ENCODE measurements at regions not wholly inside any gene's neighbourhood (a gene's known extent, or its start where the extent isn't known, plus 50 kb on each side); places are given as distances from the start of the nearest gene placed in this dataset.

DNA sequence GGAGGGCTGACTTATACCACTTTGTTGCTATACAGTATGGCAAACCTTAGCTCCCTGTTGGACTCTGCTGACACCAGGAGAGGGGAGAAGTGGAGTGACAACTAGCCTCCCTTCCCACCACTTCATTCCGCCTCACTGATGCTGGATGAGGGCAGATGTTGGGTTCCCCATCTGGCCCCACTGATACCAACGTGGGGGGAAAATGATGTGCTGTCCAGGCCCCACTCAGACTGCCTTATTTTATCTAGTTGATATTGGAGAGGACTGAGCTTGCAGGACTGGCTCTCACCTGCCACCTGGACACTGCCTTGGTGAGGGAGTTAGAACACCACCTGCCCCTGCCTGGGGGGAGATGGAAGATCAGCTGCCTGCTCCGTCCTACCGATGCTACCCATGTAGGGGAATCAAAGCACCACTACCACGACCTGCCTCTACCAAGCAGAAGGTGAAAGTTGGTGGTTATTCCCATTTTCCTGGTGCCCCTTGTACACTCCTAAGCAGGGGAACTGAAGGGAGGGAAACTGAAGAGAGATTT, 292.1 kb downstream of the GADD45G start:
- no peak for DNase-seq (ENCODE audit: low read depth, low spot score)
- no peak overlapping the region for H3K4me3 ChIP-seq (ENCODE audit: low read length)

DNA sequence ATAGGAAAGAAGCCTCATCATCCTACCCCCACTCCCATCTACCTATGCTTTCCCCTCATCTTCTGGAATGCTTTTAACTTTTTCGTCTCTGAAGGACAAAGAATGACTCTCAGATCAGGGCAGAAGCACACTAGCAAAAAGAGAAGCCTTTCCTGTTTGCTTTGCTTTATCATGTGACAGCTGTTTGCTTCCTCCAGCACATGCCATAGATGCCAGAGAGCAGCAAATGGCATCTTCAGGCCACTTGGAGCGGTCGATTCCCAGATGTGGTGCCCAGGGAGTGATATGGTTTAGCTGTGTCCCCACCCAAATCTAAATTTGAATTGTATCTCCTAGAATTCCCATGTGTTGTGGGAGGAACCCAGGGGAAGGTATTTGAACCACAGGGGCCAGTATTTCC, 294.8 kb downstream of the GADD45G start:
- no peak for DNase-seq (ENCODE audit: low read depth, low spot score)
- no peak overlapping the region for H3K4me3 ChIP-seq (ENCODE audit: low read length)

DNA sequence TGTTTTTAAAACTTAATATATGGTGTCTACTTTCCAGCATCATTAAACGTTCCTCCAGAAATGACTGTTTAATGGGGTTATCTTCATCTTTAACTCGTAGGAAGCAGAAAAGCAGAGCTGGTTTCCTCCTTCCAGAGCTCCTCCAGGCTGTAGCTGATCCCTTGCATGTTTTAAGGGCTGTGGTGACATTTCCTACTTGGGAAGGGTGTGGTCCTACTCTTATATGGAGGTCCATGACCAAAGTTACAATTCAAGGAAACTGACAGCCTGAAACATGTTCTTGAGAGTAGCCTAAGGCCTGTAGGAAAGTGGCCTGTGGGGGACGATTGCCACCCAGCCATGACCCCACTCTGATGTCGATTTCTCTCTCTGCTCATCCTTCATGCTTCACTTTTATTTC, 297.1 kb downstream of the GADD45G start:
- DNase-seq (ENCODE audit: low read depth, low spot score) = no peak

DNA sequence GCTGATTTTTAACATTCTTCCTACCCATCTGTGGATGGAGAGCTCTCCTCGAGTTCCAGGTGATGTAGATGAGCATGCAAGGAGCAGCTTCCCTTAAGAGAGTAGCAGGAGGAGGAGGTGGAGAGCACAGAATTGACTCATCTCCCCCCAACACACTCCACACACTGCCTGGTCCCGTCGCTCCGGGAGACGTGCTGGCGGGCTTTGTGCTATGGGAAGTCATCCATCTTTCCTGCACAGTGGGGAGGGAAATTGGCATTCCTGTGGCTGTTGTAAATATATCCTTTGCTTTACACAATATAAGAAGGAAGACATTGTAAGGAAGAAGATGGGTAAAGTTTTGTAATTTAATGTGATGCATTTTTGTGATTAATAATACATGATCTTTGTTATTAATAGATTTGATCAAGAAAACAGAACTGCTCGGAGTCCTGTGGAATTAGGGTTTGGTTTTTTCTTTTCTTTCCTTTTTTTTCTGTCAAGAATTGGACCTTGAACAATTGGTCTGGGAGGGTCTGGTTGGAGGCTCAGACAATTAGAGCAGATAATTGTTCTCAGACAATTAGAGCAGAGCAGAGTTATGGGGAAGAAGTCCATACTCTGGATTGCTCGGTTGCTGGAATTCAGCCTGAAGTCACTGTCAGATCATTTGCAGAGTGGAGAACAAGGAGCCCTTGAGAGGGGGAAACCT, 297.8 kb downstream of the GADD45G start:
- no peak overlapping the region for H3K4me3 ChIP-seq (ENCODE audit: low read length)
- DNase-seq (ENCODE audit: low read depth, low spot score) = no peak

More for the DNA sequence above, 297.1 kb downstream of the GADD45G start:
- H3K4me3 ChIP-seq (ENCODE audit: low read length) = no peak overlapping the region

DNA sequence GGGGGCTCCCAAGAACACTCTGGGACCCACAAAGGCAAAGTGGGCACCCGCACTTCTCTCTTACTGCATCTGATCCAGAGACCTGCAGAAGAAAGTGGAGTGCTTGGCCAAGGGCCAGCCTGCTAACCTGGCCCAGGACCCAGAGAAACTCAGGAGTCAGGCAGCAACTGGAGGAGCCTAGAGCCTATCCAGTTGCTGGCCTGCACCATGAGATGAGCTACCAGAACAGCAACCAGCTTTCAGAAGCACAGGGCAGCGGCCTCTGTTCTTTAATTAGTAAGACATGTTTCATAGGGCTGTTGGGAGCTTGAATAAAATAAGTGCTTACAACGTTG, 298.3 kb downstream of the GADD45G start:
- no peak overlapping the region for H3K4me3 ChIP-seq (ENCODE audit: low read length)
- no peak for DNase-seq (ENCODE audit: low read depth, low spot score)

DNA sequence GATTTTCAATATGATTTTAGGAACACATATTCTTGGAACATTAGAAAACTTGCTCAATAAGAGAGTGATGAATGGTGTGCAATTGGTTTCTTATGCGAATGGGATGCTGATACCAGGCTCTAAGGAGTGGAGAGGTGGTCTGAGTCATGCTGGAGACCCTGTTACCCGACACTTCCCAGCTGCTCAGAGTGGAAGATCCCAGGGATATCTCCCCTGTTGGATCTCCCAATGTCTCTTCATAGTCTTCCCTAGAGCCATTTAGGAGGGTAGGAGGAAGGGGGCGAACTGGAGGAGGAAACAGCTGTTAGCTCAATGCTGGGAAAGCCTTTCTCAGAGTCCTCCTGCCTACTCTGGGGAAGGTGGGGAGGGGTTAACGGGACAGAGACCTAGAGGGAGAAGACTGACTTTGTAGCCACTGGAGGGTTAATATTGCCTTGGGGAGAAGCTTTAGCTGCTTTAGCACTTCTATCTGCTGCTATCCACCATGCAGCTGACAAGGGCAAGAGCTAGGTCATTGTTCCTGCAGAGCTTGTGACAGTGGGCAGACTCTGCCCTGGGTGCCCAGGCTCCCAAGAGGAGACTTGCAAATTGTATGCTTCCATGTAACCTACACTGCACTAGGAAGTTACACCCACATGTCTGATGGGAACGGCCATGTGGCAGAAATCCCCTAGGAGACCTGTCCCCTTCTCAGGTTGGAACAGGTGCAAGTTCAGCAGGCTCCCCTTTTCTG, 301.0 kb downstream of the GADD45G start:
- DNase-seq (ENCODE audit: low read depth, low spot score) = no peak
- H3K4me3 ChIP-seq (ENCODE audit: low read length) = no peak overlapping the region

DNA sequence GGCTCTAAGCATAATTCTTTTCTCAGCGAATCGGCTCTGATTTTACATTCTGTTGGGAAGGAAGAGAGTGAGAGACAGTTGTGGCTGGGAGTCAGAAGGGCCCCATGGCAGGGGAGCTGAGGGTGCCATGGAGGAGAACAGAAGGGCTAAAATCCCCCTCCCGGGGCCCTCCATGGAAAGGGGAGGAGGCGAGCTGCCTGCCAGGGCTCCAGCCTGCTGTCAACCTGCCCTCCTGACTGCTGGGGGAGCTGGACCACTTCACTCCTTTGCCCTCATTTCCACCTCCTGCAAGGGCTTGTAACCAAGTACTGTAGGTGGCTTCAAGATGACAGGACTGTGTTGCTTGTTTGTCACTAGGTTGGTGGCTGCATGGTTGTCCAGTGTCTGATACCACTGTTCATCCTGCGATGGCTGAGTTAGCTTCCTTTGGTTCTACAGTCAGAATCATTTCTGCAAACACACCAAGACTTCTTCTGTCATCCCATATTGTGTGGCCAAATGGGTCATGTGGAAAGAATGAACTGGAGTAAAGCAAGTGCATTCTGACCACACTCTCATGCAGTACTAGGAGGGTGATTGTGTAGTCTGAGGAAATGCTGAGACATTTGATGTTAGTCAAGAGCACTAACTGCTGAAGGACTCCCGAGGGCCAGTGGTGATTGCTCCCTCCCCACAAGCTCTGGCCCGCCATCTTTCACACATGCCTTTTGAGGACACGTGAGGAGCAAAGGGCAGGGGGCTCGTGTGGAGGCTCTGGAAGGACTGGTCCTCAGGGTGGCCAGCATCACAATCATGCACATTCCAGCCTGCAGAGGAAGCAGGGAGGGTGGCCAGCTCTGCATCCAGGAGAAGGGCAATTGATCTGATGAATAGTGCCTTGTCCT, 307.2 kb downstream of the GADD45G start:
- no peak for DNase-seq (ENCODE audit: low read depth, low spot score)
- no peak overlapping the region for H3K4me3 ChIP-seq (ENCODE audit: low read length)

DNA sequence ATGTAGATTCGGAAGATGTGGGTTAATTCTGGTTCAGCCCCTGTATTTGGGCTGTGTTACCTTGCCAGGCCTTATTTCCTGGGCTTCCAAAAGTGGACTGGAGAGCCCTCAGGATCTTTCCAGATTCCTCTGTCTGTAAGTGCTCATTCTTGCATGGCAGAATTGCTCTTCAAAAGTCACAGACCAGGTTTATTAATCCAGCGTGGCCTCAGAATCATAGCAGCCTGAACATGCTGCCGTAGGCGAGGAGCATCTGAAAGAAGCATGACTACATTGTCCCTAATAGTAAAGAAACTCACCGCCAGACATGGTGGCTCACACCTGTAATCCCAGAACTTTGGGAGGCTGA, 307.8 kb downstream of the GADD45G start:
- no peak for DNase-seq (ENCODE audit: low read depth, low spot score)
- H3K4me3 ChIP-seq (ENCODE audit: low read length) = no peak overlapping the region

DNA sequence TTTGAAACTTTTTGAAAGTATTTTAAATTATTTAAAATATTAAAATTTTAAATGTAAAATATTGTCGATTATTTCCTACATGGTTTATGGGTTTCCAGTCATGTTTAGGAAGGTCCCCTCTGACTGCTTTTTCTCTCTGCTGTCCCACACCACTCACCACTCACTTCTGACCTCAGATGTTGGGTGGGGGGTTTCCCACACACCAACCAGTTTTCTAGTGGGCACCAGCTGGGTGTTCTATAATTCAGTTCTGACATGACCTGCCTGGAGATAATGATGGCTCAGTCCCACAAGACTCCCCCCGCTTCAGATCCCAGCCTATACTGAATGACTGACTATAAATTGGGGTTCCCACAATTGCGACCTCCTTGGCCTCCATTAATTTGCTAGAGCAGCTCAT, 310.4 kb downstream of the GADD45G start:
- no peak for DNase-seq (ENCODE audit: low read depth, low spot score)
- no peak overlapping the region for H3K4me3 ChIP-seq (ENCODE audit: low read length)

DNA sequence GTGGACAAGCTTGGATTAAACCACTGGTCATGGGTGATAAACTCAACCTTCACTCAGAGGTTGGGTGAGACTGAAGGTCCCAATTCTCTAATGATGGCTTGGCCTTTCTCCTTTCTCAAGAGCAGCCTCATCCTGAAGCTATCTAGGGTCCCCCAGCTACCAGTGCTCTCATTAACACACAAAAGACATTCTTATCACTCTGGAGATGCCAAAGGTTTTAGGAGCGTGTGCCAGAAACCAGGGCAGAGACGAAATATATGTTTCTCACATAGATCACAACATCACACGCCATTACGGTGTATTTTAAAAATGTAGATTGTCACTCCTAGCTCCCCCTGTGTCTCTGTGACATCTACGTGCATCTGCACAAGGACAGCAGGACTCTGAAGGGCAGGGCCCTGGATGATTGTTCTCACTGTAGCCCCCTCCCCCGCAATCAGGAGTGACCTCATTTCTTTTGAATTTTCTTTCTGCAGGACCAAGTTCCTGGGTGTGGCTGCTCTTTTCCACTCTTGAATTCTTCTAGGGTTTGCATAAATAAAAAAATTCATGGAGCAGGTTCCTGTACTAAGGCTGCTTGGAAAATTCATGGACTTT, 311.3 kb downstream of the GADD45G start:
- no peak for DNase-seq (ENCODE audit: low read depth, low spot score)
- no peak overlapping the region for H3K4me3 ChIP-seq (ENCODE audit: low read length)

DNA sequence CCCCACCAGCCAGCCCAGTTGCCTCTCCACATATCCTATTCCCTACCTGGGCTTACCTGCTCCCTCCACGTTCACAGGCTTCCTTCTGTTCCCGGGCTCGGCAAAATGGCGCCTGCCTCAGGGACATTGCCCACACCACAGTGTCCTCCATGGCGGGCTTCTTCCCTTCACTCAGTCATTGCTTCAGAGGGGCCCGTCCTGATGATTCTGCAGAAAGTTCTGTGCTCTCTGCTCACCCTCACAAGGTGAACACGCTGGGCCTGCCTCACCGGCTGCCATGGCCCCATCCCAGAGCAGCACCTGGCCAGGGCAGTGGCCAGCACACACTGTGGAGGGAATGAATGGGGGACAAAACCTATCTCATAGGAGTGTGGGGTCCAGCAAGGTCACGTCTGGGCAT, 313.0 kb downstream of the GADD45G start:
- no peak overlapping the region for H3K4me3 ChIP-seq (ENCODE audit: low read length)
- no peak for DNase-seq (ENCODE audit: low read depth, low spot score)

DNA sequence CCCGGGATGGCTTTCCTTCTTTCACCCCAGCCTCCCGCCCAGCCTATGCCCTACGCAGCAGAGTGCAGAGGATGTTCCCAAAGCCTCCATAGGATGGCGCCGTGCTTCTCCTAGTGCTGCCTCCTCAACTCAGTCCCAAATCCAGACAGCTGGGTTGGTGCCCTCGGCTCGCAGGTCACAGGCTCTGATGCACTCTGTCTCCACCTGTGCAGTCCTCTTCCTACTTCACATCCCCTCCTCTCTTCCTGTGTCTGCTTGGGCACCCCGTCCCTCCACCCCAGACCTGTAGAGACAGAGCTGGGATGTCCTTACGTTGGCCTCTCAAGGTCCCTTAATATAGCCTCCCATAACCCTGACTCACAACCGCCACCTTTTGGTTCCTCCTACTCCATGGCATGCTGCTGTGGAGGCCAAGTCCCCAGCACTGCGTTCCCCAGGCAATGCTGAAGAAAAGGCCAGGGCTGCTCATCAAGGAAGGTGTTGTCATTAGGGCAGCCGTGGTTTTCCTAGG, 314.4 kb downstream of the GADD45G start:
- DNase-seq (ENCODE audit: low read depth, low spot score) = peak; percentile 32
- no peak overlapping the region for H3K4me3 ChIP-seq (ENCODE audit: low read length)

DNA sequence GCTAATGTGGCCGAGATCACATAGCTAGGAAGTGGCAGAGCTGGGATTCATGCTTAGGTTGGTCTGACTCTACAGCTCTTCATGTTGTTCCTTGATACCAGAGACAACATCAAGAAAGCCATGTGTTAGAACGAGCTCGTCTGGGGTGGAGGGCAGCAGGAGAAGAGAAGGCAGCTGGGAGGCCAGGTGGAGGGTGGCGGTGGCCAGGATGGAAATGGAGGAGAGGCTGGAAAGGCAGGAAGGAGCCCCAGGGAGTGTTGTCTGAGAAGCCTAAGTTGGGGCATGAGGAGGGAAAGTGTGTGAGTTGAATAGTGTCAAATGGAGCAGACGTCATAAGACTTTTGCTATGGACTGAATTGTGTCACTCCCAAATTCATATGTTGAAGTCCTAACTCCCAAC, 315.3 kb downstream of the GADD45G start:
- no peak for DNase-seq (ENCODE audit: low read depth, low spot score)
- no peak overlapping the region for H3K4me3 ChIP-seq (ENCODE audit: low read length)

DNA sequence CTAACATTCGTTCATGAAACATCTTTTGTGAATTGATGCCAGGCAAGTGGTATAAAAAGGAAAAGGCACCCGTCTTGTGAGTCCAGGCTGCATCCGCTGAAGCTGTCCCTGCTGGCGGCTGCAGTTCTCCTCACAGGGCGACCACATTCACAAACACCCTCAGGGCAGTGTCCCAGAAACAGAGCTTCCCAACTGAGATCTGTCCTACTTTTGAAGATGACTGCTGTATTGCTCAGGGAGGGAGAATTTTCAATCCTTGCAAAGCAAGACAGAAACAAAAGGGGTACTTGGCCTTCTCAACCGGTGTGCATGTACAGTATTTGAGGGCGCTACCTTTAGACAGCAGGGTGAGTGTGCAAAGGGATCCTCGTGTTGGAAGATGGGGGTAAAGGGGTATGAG, 316.1 kb downstream of the GADD45G start:
- DNase-seq (ENCODE audit: low read depth, low spot score) = no peak
- H3K4me3 ChIP-seq (ENCODE audit: low read length) = no peak overlapping the region

DNA sequence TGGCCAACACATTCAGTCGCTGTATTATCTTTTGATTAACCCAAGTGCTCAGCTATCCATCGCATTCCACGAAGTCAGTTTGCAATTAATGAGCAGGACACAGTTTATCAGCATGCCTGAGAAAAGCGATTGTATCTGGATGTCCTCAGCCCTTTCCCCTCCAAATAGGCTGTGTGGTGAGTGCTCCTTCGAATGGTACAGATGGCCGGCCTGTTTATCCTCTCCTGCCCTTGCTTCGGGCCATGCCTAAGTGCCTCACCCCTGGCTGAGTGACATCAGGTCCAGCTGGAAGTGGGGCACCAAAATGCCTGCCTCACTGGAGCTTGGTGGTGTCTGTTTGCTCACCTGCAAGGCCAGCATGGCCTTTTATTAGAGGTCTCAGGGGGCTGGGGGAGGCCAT, 317.3 kb downstream of the GADD45G start:
- no peak overlapping the region for H3K4me3 ChIP-seq (ENCODE audit: low read length)
- no peak for DNase-seq (ENCODE audit: low read depth, low spot score)

DNA sequence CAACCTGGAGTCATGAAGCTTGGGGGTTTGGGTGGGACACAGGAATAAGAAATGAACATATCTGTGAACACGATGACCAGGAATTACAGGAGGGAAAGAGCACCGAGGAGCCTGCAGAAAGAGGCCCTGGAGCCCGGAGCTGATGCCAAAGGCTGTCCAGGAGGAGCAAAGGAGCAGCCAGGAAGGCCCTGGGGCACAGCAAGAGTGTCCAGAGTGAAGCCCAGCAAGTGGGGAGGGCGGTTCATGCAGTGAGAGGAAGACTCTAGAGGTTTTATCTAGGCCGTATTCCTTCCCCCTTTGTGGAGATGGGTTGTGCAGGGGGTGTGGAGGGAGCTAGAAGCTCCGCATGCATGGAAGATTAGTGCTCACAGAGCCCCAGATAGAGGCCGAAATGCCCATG, 318.4 kb downstream of the GADD45G start:
- no peak overlapping the region for H3K4me3 ChIP-seq (ENCODE audit: low read length)
- DNase-seq (ENCODE audit: low read depth, low spot score) = no peak

DNA sequence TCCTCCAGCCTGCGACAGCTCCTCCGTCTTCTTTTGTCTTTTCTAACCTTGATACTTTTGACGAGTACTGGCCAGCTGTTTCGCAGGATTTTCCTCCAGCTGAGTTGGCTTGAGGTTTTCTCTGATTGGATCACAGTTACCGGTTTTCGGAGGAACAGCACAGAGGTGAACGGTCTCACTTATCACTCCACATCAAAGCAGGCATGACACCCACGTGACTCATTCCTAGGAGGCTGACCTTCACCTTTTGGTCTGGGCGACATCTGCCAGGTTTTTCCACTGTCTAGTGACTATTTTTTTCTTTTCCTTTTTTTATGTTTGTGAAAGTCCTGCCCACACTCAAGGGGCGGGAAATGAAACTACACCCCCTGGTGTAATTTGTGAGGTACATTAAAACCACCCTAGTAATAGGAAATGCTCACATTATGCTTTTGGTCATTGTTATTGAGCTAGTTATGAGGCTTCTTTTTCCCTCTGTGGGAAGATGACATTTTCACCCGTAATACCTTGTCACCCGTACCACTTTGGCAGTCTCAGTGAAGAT, 319.2 kb downstream of the GADD45G start:
- no peak for DNase-seq (ENCODE audit: low read depth, low spot score)

DNA sequence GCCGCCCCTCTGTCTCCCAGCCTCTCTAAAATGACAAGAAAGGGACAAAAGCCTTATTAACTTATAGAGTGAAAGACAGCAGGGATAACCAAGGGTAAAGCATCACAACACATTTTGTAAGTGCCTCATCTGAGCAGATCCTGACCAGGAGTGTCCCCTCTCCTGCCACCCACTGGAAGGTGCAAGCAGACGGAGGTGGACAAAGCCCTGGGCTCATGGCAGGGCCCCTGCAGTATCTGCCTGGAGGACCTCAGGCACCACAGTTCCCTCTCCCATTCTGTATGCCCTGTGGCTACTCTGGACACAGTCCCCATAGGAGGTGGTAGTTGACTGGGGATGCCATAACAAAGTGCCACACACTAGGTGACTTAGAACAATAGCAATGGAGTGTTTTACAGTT, 319.8 kb downstream of the GADD45G start:
- no peak for DNase-seq (ENCODE audit: low read depth, low spot score)
- no peak overlapping the region for H3K4me3 ChIP-seq (ENCODE audit: low read length)

More for the DNA sequence above, 319.2 kb downstream of the GADD45G start:
- H3K4me3 ChIP-seq (ENCODE audit: low read length) = no peak overlapping the region

DNA sequence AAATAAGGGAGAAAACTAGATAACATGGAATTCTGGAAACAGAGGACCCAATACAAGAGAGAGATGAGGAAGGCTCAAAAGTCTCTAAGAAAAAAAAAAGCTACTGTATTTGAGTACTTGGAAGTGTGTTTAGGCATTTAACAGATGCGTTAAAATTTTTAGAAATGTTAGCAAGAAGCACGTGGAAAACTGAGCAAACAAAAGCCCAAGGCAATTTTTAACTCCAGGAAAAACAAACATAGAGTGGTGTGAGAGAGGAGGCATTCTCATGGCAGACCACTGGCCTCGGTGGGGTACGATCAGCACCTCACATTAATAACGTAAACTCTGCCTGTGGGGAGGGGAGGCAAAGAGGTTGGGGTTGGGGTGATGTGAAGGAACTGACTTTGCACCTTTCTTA, 321.4 kb downstream of the GADD45G start:
- DNase-seq (ENCODE audit: low read depth, low spot score) = no peak
- no peak overlapping the region for H3K4me3 ChIP-seq (ENCODE audit: low read length)

Measured in Jurkat, Clone E6-1 (cell line).